ENCODE measurements at regions not wholly inside any gene's neighbourhood (a gene's known extent, or its start where the extent isn't known, plus 50 kb on each side); places are given as distances from the start of the nearest gene placed in this dataset.

GRCh38 chr7:16317406-16317805 lies 103.9 kb downstream of the CRPPA start:
- H3K79me2 ChIP-seq (ENCODE audit: insufficient read depth, low read length) = no peaks in the 10 kb centered on the region
- no peak for TF ChIP-seq EZH2 (IDR thresholded peaks at IDR 0.05; ENCODE audit: borderline replicate concordance, low read depth, low read length, severe bottlenecking)
- TF ChIP-seq, protein P1, sequence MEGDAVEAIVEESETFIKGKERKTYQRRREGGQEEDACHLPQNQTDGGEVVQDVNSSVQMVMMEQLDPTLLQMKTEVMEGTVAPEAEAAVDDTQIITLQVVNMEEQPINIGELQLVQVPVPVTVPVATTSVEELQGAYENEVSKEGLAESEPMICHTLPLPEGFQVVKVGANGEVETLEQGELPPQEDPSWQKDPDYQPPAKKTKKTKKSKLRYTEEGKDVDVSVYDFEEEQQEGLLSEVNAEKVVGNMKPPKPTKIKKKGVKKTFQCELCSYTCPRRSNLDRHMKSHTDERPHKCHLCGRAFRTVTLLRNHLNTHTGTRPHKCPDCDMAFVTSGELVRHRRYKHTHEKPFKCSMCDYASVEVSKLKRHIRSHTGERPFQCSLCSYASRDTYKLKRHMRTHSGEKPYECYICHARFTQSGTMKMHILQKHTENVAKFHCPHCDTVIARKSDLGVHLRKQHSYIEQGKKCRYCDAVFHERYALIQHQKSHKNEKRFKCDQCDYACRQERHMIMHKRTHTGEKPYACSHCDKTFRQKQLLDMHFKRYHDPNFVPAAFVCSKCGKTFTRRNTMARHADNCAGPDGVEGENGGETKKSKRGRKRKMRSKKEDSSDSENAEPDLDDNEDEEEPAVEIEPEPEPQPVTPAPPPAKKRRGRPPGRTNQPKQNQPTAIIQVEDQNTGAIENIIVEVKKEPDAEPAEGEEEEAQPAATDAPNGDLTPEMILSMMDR (IDR thresholded peaks at IDR 0.05; ENCODE audit: borderline replicate concordance, extremely low read depth, low read length, poor library complexity, severe bottlenecking) = no peak
- H3K4me2 ChIP-seq (ENCODE audit: insufficient read depth, low read length) = no peak overlapping the region
- no peak overlapping the region for H3K27ac ChIP-seq (ENCODE audit: low read length)
- H4K20me1 ChIP-seq (ENCODE audit: insufficient read depth, low read length) = no peaks in the 10 kb centered on the region
- ATAC-seq (ENCODE audit: insufficient read depth, low read depth) (no peak), DNase-seq (no peak)
- H2AFZ ChIP-seq (ENCODE audit: low read depth, low read length) = no peak overlapping the region
- H3K9ac ChIP-seq (ENCODE audit: low read depth, low read length) = no peak overlapping the region
- H3K36me3 ChIP-seq (ENCODE audit: insufficient read depth, low read length) = no peaks in the 10 kb centered on the region
- no peak overlapping the region for H3K4me3 ChIP-seq (ENCODE audit: low read depth in 1 of 2, low read length in 2 of 2)
- no peaks in the 10 kb centered on the region for H3K4me1 ChIP-seq (ENCODE audit: insufficient read depth, low read length)
- H3K27me3 ChIP-seq (ENCODE audit: insufficient read depth, low read length, poor library complexity) = no peaks in the 10 kb centered on the region
- H3K9me3 ChIP-seq (ENCODE audit: insufficient read depth, low read length, severe bottlenecking) = no peaks in the 10 kb centered on the region

DNA sequence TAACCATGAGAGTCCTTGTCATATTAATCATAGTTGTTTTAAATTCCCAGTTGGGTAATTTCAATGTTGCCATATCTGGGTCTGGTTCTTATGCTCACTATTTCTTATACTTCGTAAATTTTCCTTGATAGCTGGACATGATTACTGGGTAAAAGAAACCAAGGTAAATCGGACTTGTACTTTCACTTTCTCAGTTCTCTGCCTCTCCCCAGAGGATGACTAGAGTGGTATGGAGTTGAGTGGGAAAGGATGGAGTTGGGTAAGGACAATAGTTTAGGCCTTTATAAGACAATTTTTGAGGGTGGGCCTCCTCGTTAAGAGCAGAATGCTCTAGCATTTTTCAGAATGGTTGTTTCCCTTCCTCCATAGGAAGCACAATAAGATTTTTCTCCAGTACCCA lies 106.1 kb downstream of the CRPPA start:
- DNase-seq (no peak), ATAC-seq (ENCODE audit: insufficient read depth, low read depth) (no peak)
- H3K4me2 ChIP-seq (ENCODE audit: insufficient read depth, low read length) = no peak overlapping the region
- H3K9me3 ChIP-seq (ENCODE audit: insufficient read depth, low read length, severe bottlenecking) = no peaks in the 10 kb centered on the region
- no peaks in the 10 kb centered on the region for H3K27me3 ChIP-seq (ENCODE audit: insufficient read depth, low read length, poor library complexity)
- no peak overlapping the region for H2AFZ ChIP-seq (ENCODE audit: low read depth, low read length)
- H3K4me3 ChIP-seq (ENCODE audit: low read depth in 1 of 2, low read length in 2 of 2) = no peak overlapping the region
- H3K79me2 ChIP-seq (ENCODE audit: insufficient read depth, low read length) = no peaks in the 10 kb centered on the region
- H4K20me1 ChIP-seq (ENCODE audit: insufficient read depth, low read length) = no peaks in the 10 kb centered on the region
- H3K27ac ChIP-seq (ENCODE audit: low read length) = no peak overlapping the region
- no peak overlapping the region for H3K9ac ChIP-seq (ENCODE audit: low read depth, low read length)
- no peaks in the 10 kb centered on the region for H3K4me1 ChIP-seq (ENCODE audit: insufficient read depth, low read length)
- no peaks in the 10 kb centered on the region for H3K36me3 ChIP-seq (ENCODE audit: insufficient read depth, low read length)
- TF ChIP-seq, protein P1 (IDR thresholded peaks at IDR 0.05; ENCODE audit: borderline replicate concordance, extremely low read depth, low read length, poor library complexity, severe bottlenecking) = no peak
- no peak for TF ChIP-seq EZH2 (IDR thresholded peaks at IDR 0.05; ENCODE audit: borderline replicate concordance, low read depth, low read length, severe bottlenecking)

DNA sequence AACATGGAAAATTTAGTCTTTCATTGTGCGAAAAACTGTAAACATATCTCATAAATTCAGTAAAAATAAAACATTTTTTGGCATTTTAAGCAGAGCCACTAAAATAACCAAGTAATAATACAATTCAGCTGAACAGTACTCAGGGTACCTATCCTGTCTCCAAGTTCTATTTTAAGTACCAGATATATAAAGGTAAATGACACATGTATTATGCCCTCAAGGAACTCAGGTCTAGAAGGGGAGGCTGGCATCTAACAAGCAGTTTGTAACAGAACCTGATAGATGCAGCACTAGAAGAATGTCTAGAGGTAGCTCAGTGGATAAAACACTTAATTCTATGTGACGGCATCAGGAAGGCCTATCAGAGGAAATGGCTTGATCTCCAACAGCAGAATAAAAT lies 112.2 kb downstream of the CRPPA start:
- Histone ChIP-seq H3K27me3 (ENCODE audit: insufficient read depth, low read length, poor library complexity) (no peaks in the 10 kb centered on the region), H4K20me1 (ENCODE audit: insufficient read depth, low read length) (no peaks in the 10 kb centered on the region), H3K9me3 (ENCODE audit: insufficient read depth, low read length, severe bottlenecking) (no peaks in the 10 kb centered on the region), H3K4me1 (ENCODE audit: insufficient read depth, low read length) (no peaks in the 10 kb centered on the region), H3K4me2 (ENCODE audit: insufficient read depth, low read length) (no peak overlapping the region), H2AFZ (ENCODE audit: low read depth, low read length) (no peak overlapping the region), H3K79me2 (ENCODE audit: insufficient read depth, low read length) (no peaks in the 10 kb centered on the region), H3K4me3 (ENCODE audit: low read depth in 1 of 2, low read length in 2 of 2) (no peak overlapping the region), H3K36me3 (ENCODE audit: insufficient read depth, low read length) (no peaks in the 10 kb centered on the region), H3K9ac (ENCODE audit: low read depth, low read length) (no peak overlapping the region), H3K27ac (ENCODE audit: low read length) (no peak overlapping the region)
- no peak for DNase-seq
- TF ChIP-seq EZH2 (IDR thresholded peaks at IDR 0.05; ENCODE audit: borderline replicate concordance, low read depth, low read length, severe bottlenecking) = no peak
- TF ChIP-seq, protein P1 (IDR thresholded peaks at IDR 0.05; ENCODE audit: borderline replicate concordance, extremely low read depth, low read length, poor library complexity, severe bottlenecking) = no peak
- no peak for ATAC-seq (ENCODE audit: insufficient read depth, low read depth)

- H3K4me2 ChIP-seq (ENCODE audit: insufficient read depth, low read length) = no peak overlapping the region
- TF ChIP-seq, protein P1 (IDR thresholded peaks at IDR 0.05; ENCODE audit: borderline replicate concordance, extremely low read depth, low read length, poor library complexity, severe bottlenecking) = no peak
- no peak for TF ChIP-seq EZH2 (IDR thresholded peaks at IDR 0.05; ENCODE audit: borderline replicate concordance, low read depth, low read length, severe bottlenecking)
- no peaks in the 10 kb centered on the region for H3K36me3 ChIP-seq (ENCODE audit: insufficient read depth, low read length)
- H3K27ac ChIP-seq (ENCODE audit: low read length) = no peak overlapping the region
- H4K20me1 ChIP-seq (ENCODE audit: insufficient read depth, low read length) = no peaks in the 10 kb centered on the region
- no peaks in the 10 kb centered on the region for H3K79me2 ChIP-seq (ENCODE audit: insufficient read depth, low read length)
- no peak overlapping the region for H3K9ac ChIP-seq (ENCODE audit: low read depth, low read length)
- DNase-seq = no peak
- no peaks in the 10 kb centered on the region for H3K4me1 ChIP-seq (ENCODE audit: insufficient read depth, low read length)
- no peaks in the 10 kb centered on the region for H3K9me3 ChIP-seq (ENCODE audit: insufficient read depth, low read length, severe bottlenecking)
- no peak overlapping the region for H2AFZ ChIP-seq (ENCODE audit: low read depth, low read length)
- no peak for ATAC-seq (ENCODE audit: insufficient read depth, low read depth)
- H3K27me3 ChIP-seq (ENCODE audit: insufficient read depth, low read length, poor library complexity) = no peaks in the 10 kb centered on the region
- no peak overlapping the region for H3K4me3 ChIP-seq (ENCODE audit: low read depth in 1 of 2, low read length in 2 of 2)
Observed at GRCh38 chr7:16301291-16301690, 120.0 kb downstream of the CRPPA start.
